D721Med (cell line): ENCODE measurements at regions not wholly inside any gene's neighbourhood (a gene's known extent, or its start where the extent isn't known, plus 50 kb on each side); places are given as distances from the start of the nearest gene placed in this dataset.

Experiments
- DNase-seq: peaks from one replicate; pipeline ENCODE4 v3.0.0; 2011; ENCODE audit warnings: low spot score; ENCODE audit not compliant: insufficient read length
- FAIRE-seq: peaks from 2 replicates; lab custom pipeline; 2011; peaks lifted over from hg19 to GRCh38; lab: Jason Lieb, UNC
- CTCF ChIP-seq: IDR thresholded peaks from 2 replicates; pipeline ENCODE4 v1.5.1; 2012; ENCODE audit warnings: mild to moderate bottlenecking, control low read depth; ENCODE audit not compliant: insufficient read depth; ENCODE audit errors: missing control alignments

- FAIRE-seq: no peak
- no peak for TF ChIP-seq CTCF
Measured at GRCh38 chr2:239506961-239507360, 106.1 kb upstream of the HDAC4 start.

DNA sequence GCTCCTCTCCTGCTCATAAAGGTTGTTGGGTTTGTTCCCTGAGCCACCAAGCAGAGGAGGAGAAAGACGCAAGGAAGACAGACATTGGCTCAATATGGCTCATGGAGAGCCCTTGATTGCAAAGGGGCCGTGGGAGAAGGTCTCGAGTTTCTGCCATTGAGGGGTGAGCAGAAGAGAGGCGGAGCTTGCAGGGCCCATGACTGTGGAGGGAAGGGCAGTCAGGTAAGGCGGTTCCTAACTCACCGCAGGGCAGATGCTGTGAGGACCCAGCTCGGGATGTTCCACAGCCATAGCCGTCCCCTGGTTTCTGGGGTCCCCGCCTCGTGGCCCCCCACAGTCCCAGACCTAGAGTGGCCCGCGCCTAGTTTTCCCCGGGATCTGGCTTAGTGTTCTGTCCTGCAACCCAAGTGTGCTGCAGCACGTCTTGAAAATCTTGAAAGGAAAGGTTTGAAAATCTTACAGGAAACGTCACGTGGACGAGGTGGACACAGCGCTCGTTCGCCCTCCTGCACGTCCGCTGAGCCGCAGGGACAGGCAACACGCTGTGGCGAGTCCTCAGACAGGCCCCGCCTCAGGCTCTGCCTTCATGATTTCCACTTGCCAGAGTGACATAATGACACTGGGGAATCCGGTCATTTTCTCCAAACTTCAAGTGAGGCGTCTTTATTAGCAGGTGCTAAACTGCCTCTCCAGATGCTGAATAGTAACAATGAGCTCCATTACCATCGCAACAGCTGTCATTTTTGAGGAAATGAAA lies 105.5 kb upstream of the HDAC4 start:
- FAIRE-seq: no peak
- TF ChIP-seq CTCF: no peak
- no peak for DNase-seq

More at GRCh38 chr2:239506961-239507360, 106.1 kb upstream of the HDAC4 start:
- DNase-seq: no peak

GRCh38 chr2:239504643-239505235 lies 103.9 kb upstream of the HDAC4 start:
- no peak for DNase-seq
- FAIRE-seq: no peak
- TF ChIP-seq CTCF: no peak

DNA sequence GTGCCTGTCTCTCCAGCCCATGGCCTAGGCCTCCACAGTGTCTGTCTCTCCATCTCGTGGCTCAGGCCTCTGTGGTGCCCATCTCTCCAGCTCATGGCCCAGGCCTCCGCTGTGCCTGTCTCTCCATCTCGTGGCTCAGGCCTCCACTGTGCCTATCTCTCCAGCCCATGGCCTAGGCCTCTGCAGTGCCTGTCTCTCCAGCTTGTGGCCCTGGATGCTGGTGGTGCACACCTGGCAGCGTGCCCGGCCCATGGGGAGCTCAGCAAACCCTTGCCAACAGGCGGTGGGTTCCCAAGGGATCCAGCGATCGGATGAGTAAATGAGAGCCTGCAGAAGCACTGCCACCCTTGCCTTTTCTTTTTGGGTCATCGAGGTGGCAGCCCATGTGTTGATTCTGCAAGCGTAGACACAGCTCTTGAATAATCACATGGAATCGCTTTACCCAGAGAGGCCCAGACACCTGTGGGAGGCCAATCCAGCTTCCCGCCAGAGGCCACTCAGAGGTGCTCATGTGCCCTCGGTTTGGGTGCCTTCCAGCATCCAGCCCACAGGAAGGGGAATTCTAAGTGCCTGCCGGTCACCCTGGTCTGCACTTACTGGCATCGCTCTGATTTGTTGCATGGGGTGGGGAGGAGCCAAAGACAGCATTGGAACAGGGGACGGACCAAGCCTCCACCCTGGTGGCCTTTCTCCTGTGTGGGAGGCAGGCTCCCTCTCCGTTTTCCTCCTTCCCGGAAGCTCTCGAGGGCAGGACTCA lies 101.8 kb upstream of the HDAC4 start:
- FAIRE-seq (no peak), DNase-seq (no peak)
- no peak for TF ChIP-seq CTCF

- no peak for DNase-seq
- FAIRE-seq: no peak
- TF ChIP-seq CTCF: no peak
Measured at GRCh38 chr2:239500574-239501550, 100.0 kb upstream of the HDAC4 start.

DNA sequence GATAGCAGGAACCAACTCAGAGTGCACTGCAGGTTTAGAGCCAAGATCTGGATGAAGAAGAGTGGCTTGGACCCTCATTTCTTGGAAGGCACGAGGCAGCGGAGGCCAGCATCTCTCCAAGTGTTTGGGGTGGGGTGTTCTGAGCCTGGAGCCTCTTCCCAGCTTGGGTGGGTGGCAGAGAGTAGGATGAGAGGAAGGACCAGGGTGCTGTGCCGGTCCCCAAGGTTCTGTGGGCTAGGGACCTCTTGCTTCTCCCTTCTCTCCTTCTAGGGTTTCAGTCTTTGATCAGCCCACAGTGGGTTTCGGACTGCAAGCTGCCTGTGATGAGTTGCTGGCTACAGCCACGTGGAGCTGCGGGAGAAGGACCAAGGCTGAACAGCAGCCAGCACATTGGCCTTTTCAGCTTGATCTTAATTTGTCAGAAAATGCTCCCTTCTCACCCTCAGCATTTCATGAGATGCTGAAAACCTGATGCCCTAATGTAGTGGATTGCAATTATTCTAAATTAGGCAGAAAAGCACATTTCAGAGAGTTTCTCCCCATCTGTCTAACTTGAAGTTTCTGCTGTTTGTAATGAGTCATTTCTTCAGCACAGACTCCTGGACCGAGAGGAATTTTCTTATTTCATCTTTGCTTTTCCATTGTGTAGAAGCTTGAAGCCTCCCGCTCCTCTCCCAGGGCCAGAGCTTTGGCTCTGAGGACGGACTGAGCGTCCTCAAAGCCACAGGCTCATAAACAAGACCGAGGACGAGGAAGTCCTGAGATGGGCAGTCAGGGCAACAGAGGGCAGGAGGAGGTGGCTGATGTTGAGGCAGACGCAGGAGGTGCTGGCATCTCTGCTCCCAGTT lies 99.1 kb upstream of the HDAC4 start:
- no peak for TF ChIP-seq CTCF
- FAIRE-seq: no peak
- no peak for DNase-seq
